HEK293T (cell line): ENCODE measurements at regions not wholly inside any gene's neighbourhood (a gene's known extent, or its start where the extent isn't known, plus 50 kb on each side); places are given as distances from the start of the nearest gene placed in this dataset.

Experiments
- CTCF ChIA-PET: fragments of 350-600 bp; formaldehyde crosslinking; extraction: SDS; loops from one replicate; lab custom pipeline; 2021; ENCODE audit warnings: antibody characterized with exemption, inconsistent platforms; lab: Yijun Ruan, JAX
- POLR2A ChIA-PET: fragments of 350-600 bp; formaldehyde crosslinking; extraction: SDS; loops from one replicate; lab custom pipeline; 2020; ENCODE audit warnings: antibody characterized with exemption, inconsistent platforms; lab: Yijun Ruan, JAX
- DNase-seq: peaks from one replicate; pipeline ENCODE4 v3.0.0; 2012; ENCODE audit warnings: mixed read lengths; ENCODE audit errors: extremely low spot score
- ARNT ChIP-seq: fragments of 450-650 bp; IDR thresholded peaks from 2 replicates; pipeline ENCODE4 v1.6.1; 2017; ENCODE audit warnings: mild to moderate bottlenecking
- BHLHE40 ChIP-seq: fragments of 450-650 bp; IDR thresholded peaks from 2 replicates; pipeline ENCODE4 v1.6.1; 2016; ENCODE audit warnings: mild to moderate bottlenecking, moderate library complexity, borderline replicate concordance
- CTBP1 ChIP-seq: fragments of 450-650 bp; IDR thresholded peaks from 2 replicates; pipeline ENCODE4 v1.6.1; 2016; ENCODE audit warnings: borderline replicate concordance
- ELF4 ChIP-seq: fragments of 450-650 bp; IDR thresholded peaks from 2 replicates; pipeline ENCODE4 v1.6.1; 2017; ENCODE audit warnings: antibody characterized with exemption
- FOXA1 ChIP-seq: fragments of 450-650 bp; IDR thresholded peaks from 2 replicates; pipeline ENCODE4 v1.6.1; 2016; ENCODE audit warnings: mild to moderate bottlenecking
- FOXK2 ChIP-seq: fragments of 450-650 bp; IDR thresholded peaks from 2 replicates; pipeline ENCODE4 v1.6.1; 2016; ENCODE audit warnings: mild to moderate bottlenecking
- FOXM1 ChIP-seq: fragments of 450-650 bp; IDR thresholded peaks from 2 replicates; pipeline ENCODE4 v1.6.1; 2017; ENCODE audit warnings: mild to moderate bottlenecking, borderline replicate concordance
- HDGF ChIP-seq: fragments of 450-650 bp; IDR thresholded peaks from 2 replicates; pipeline ENCODE4 v1.6.1; 2017; ENCODE audit warnings: antibody characterized with exemption, borderline replicate concordance
- L3MBTL2 ChIP-seq: fragments of 450-650 bp; conservative IDR thresholded peaks from 2 replicates; pipeline ENCODE4 v1.6.1; 2016; ENCODE audit warnings: mild to moderate bottlenecking
- LEF1 ChIP-seq: fragments of 450-650 bp; IDR thresholded peaks from 2 replicates; pipeline ENCODE4 v1.6.1; 2017; ENCODE audit warnings: mild to moderate bottlenecking, borderline replicate concordance
- NFRKB ChIP-seq: fragments of 450-650 bp; IDR thresholded peaks from 2 replicates; pipeline ENCODE4 v1.6.1; 2016; ENCODE audit warnings: mild to moderate bottlenecking, moderate library complexity
- SP1 ChIP-seq: fragments of 450-650 bp; IDR thresholded peaks from 2 replicates; pipeline ENCODE4 v1.6.1; 2017
- SUZ12 ChIP-seq: fragments of 450-650 bp; IDR thresholded peaks from 2 replicates; pipeline ENCODE4 v1.6.1; 2016; ENCODE audit warnings: mild to moderate bottlenecking
- TARDBP ChIP-seq: fragments of 450-650 bp; IDR thresholded peaks from 2 replicates; pipeline ENCODE4 v1.6.1; 2016
- ZNF384 ChIP-seq: fragments of 450-650 bp; IDR thresholded peaks from 2 replicates; pipeline ENCODE4 v1.6.1; 2016
- TF ChIP-seq, protein P1 (sequence below): fragments of 450-650 bp; IDR thresholded peaks from 2 replicates; pipeline ENCODE4 v1.6.1; 2016

DNA sequence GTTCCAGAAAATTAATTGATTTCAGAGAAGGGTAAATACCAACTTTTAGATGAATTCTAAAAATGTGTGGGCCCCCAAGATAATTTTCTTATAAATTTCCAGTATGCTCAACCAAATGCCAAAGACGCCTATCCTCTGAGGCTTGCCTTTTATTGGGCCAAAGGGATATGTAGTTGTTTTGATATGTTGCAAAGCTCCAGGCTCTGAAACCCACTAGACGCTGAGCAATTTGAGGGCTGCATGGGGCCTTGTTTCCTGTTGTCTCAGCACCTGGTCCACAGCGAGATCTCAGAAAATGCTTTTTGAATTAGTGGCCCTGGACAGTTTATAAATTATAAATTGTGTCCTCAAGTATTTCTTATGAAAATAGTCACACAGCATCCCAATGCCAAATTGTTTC is 397.2 kb downstream of the SAMD5 start:
- no peak for TF ChIP-seq NFRKB
- no peak for TF ChIP-seq SP1
- TF ChIP-seq FOXM1 = no peak
- TF ChIP-seq CTBP1 = no peak
- TF ChIP-seq SUZ12 = no peak
- TF ChIP-seq L3MBTL2 = no peak
- TF ChIP-seq FOXK2 = no peak
- TF ChIP-seq ZNF384 = no peak
- no peak for TF ChIP-seq LEF1
- TF ChIP-seq, protein P1, sequence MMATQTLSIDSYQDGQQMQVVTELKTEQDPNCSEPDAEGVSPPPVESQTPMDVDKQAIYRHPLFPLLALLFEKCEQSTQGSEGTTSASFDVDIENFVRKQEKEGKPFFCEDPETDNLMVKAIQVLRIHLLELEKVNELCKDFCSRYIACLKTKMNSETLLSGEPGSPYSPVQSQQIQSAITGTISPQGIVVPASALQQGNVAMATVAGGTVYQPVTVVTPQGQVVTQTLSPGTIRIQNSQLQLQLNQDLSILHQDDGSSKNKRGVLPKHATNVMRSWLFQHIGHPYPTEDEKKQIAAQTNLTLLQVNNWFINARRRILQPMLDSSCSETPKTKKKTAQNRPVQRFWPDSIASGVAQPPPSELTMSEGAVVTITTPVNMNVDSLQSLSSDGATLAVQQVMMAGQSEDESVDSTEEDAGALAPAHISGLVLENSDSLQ = no peak
- TF ChIP-seq BHLHE40 = no peak
- TF ChIP-seq ELF4 = no peak
- no peak for TF ChIP-seq ARNT
- TF ChIP-seq FOXA1 = no peak
- no peak for TF ChIP-seq TARDBP
- no peak for TF ChIP-seq HDGF
- no peak for DNase-seq
- ChIA-PET POLR2A (no interaction called here), CTCF (no interaction called here)

DNA sequence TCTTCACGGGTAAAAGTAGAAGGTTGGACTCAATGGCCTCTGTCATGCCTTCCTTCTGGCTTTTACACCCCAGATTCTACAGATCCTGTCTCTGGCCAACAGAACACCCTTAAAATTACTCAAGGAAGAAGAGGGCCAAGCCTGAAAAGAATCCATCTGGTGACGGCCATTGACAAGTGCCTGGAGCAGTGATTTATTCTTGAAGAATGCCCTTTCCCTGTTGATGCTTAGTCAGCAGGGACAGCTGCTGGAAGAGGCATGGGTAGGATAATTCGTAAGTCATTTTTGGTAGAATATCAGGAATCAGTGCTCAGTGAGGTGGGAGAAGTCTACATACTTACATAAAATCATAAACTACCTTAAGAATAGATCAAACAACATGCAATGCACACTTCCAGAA is 397.9 kb downstream of the SAMD5 start:
- ChIA-PET POLR2A (no interaction called here), CTCF (no interaction called here)
- no peak for DNase-seq
- TF ChIP-seq BHLHE40 = no peak
- no peak for TF ChIP-seq TARDBP
- TF ChIP-seq FOXM1 = no peak
- TF ChIP-seq L3MBTL2 = no peak
- TF ChIP-seq, protein P1 = no peak
- TF ChIP-seq ZNF384 = no peak
- no peak for TF ChIP-seq NFRKB
- TF ChIP-seq SUZ12 = no peak
- no peak for TF ChIP-seq CTBP1
- TF ChIP-seq LEF1 = no peak
- TF ChIP-seq ELF4 = no peak
- TF ChIP-seq ARNT = no peak

DNA sequence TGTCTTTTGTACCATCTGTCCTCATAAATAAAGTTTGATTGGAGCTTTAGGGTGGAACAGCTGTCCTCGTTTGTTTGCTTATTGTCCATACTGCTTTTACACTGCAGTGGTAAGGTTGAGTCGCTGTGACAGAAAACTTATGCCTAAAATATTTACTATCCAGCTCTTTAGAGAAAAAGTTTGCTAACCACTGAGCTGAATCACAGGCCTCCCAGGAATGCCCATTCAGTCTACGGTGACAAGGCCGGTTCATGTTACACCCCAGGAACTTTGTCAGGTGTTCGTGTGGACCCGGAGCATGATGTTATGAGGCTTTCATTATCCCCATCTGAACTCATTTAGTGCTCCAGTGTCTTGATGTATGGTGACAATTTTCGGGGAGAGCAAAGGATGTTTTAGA is 401.1 kb downstream of the SAMD5 start:
- DNase-seq = no peak
- TF ChIP-seq, protein P1 = no peak
- TF ChIP-seq FOXM1 = no peak
- TF ChIP-seq HDGF = no peak
- no peak for TF ChIP-seq SP1
- TF ChIP-seq TARDBP = no peak
- TF ChIP-seq FOXA1 = no peak
- TF ChIP-seq CTBP1 = no peak
- TF ChIP-seq NFRKB = no peak
- no peak for TF ChIP-seq LEF1
- TF ChIP-seq ARNT = no peak
- ChIA-PET POLR2A (no interaction called here), CTCF (no interaction called here)

DNA sequence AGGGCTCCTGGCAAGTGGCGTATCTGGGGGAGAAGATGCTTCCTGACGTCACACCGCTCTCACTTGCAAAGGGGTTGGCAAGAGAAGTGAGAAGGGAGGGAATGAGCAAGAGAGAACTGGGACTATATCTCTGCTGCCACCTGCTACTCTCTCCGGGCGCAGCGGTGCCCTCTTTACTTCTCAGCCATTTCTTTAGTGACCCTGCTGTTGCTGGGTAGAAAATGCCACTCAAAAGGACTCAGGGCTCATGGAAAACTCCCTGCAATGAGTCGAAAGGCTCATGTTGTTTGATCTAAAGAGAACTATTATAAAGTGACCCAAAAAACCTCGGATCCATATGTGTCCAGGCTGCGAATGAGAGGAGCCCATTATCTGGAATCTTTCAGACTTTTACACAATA is 401.8 kb downstream of the SAMD5 start:
- DNase-seq = no peak
- TF ChIP-seq L3MBTL2 = no peak
- TF ChIP-seq NFRKB = no peak
- TF ChIP-seq, protein P1 = no peak
- no peak for TF ChIP-seq FOXK2
- no peak for TF ChIP-seq BHLHE40
- TF ChIP-seq ELF4 = no peak
- no peak for TF ChIP-seq LEF1
- no peak for TF ChIP-seq HDGF
- TF ChIP-seq TARDBP = no peak
- TF ChIP-seq CTBP1 = no peak
- no peak for TF ChIP-seq FOXA1
- TF ChIP-seq FOXM1 = no peak
- no peak for TF ChIP-seq ARNT
- TF ChIP-seq ZNF384 = no peak
- TF ChIP-seq SUZ12 = no peak
- no peak for TF ChIP-seq SP1
- ChIA-PET CTCF (no interaction called here), POLR2A (no interaction called here)

DNA sequence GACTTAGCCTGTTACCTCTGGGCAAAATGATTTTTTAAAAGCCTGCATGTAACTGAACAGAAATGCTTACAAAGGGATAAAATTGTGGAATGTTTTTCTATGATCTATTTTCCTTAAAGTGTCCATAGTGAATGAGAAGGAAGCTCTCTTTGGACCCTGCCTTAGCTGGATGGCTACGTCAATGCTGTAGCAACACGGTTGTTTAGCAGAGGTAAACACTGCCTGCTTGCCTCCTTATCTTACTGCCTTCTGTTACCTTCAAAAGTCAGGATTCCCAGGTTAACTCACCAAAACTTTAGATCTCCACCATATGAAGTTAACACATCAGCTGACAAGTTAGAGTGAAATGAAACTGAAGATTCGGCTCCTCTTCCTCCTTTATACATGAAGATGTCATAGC is 402.6 kb downstream of the SAMD5 start:
- ChIA-PET POLR2A (no interaction called here), CTCF (no interaction called here)
- no peak for DNase-seq
- no peak for TF ChIP-seq FOXK2
- TF ChIP-seq ZNF384 = no peak
- TF ChIP-seq L3MBTL2 = no peak
- no peak for TF ChIP-seq BHLHE40
- TF ChIP-seq FOXM1 = no peak
- TF ChIP-seq SP1 = no peak
- TF ChIP-seq, protein P1 = no peak
- no peak for TF ChIP-seq LEF1
- no peak for TF ChIP-seq HDGF
- TF ChIP-seq ARNT = no peak
- TF ChIP-seq ELF4 = no peak
- TF ChIP-seq SUZ12 = no peak
- TF ChIP-seq CTBP1 = no peak
- TF ChIP-seq NFRKB = no peak
- TF ChIP-seq FOXA1 = no peak
- TF ChIP-seq TARDBP = no peak
